SK-N-MC (cell line): ENCODE measurements at regions not wholly inside any gene's neighbourhood (a gene's known extent, or its start where the extent isn't known, plus 50 kb on each side); places are given as distances from the start of the nearest gene placed in this dataset.

Experiments used
- DNase-seq: peaks from one replicate; pipeline ENCODE4 v3.0.0-alpha.2; 2011; ENCODE audit warnings: low read depth, low spot score
- H3K27ac ChIP-seq: fragments of 200-600 bp; sonication (generic); 2 replicates; pipeline ENCODE4 v1.5.1; 2016; ENCODE audit warnings: mixed run types
- H3K36me3 ChIP-seq: fragments of 200-600 bp; sonication (generic); 2 replicates; pipeline ENCODE4 v1.6.1; 2017; ENCODE audit warnings: antibody characterized with exemption, low read length, mixed read lengths; ENCODE audit not compliant: insufficient read depth
- H3K4me3 ChIP-seq: fragments of 200-600 bp; sonication (generic); 2 replicates; pipeline ENCODE4 v1.5.1; 2016
- H3K9ac ChIP-seq: fragments of 200-600 bp; sonication (generic); 2 replicates; pipeline ENCODE4 v1.8.0; 2017; ENCODE audit warnings: mixed run types, mixed read lengths; ENCODE audit not compliant: insufficient read length
- H3K9me3 ChIP-seq: fragments of 200-600 bp; sonication (generic); 2 replicates; pipeline ENCODE4 v1.6.1; 2017; ENCODE audit warnings: low read depth, mild to moderate bottlenecking, antibody characterized with exemption, low read length, moderate library complexity, mixed read lengths
- EZH2 ChIP-seq: fragments of 200-600 bp; sonication (generic); IDR thresholded peaks from one replicate; pipeline ENCODE4 v1.6.1; 2017; ENCODE audit warnings: antibody characterized with exemption
- FOXP2 ChIP-seq: optimal IDR thresholded peaks from 2 replicates; pipeline ENCODE3; 2011; ENCODE audit warnings: mild to moderate bottlenecking, moderate library complexity; ENCODE audit not compliant: insufficient read depth; ENCODE audit errors: extremely low read length, control extremely low read depth
- POLR2AphosphoS5 ChIP-seq: IDR thresholded peaks from 2 replicates; pipeline ENCODE4 v1.6.1; 2012; ENCODE audit warnings: mild to moderate bottlenecking, low read depth, low read length, borderline replicate concordance

DNA sequence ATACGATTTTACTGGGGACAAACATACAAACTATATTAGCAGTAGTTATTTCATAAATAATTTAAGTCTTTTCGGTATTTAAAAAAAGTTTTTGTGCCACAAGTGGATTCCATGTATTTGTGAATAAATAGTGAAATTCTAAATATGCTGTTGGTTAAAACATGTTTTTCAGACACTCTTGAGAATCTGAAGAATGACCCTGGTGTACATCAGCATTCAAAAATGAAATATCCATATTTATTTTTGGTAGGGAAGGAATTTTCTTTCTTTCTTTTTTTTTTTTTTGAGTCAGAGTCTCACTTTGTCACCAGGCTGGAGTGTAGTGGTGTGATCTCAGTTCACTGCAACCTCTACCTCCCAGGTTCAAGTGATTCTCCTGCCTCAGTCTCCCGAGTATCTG, 136.1 kb upstream of the CDK6 start:
- TF ChIP-seq POLR2AphosphoS5 (no peak), FOXP2 (no peak), EZH2 (no peak)
- H3K4me3 ChIP-seq, result no peak overlapping the region
- no peaks in the 10 kb centered on the region for H3K36me3 ChIP-seq
- DNase-seq, result no peak
- peaks cover 5% of the 10 kb centered on the region; the same call in 1 of the 2 replicates for H3K9me3 ChIP-seq
- no peak overlapping the region for H3K27ac ChIP-seq
- H3K9ac ChIP-seq, result no peak overlapping the region

DNA sequence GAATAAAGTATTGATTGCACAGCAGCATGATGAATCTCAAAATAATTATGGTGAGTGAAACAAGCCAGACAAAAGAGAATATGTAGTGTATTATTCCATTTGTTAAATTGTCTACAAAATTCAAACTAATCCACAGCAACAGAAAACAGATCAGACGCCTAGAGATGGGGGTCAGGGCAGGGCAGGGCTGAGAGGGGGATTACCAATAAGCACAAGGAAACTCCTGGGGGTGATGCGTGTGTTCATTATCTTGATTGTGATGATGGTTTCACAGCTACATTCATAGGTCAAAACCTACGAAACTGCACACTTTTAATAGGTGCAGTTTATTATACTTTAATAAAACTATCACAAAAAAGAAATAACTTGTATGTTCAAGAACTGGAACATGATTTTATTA, 132.7 kb upstream of the CDK6 start:
- no peaks in the 10 kb centered on the region for H3K9me3 ChIP-seq
- no peaks in the 10 kb centered on the region for H3K36me3 ChIP-seq
- H3K27ac ChIP-seq, result no peak overlapping the region
- H3K4me3 ChIP-seq, result no peak overlapping the region
- H3K9ac ChIP-seq, result no peak overlapping the region
- DNase-seq, result no peak
- TF ChIP-seq POLR2AphosphoS5 (no peak), FOXP2 (no peak), EZH2 (no peak)

DNA sequence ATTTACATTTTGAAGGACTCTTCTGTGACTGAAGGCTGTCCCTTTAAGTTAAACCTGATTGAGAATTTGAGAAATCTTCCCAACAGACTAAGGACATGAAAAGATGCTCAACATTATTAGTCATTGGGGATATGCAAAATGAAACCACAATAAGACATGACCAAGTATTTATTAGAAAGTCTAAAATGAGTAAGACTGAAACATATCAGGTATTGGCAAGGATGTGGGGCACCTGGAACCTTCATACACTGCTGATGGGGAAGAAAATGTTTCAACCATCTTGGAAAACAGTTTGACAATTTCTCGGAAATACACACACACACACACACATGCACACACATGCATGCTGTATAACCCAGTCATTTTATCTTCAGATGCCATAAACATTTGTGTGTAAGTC, 132.1 kb upstream of the CDK6 start:
- no peak overlapping the region for H3K4me3 ChIP-seq
- no peaks in the 10 kb centered on the region for H3K36me3 ChIP-seq
- no peak overlapping the region for H3K27ac ChIP-seq
- H3K9ac ChIP-seq, result no peak overlapping the region
- TF ChIP-seq FOXP2 (no peak), EZH2 (no peak), POLR2AphosphoS5 (no peak)
- no peak for DNase-seq
- H3K9me3 ChIP-seq, result no peaks in the 10 kb centered on the region

DNA sequence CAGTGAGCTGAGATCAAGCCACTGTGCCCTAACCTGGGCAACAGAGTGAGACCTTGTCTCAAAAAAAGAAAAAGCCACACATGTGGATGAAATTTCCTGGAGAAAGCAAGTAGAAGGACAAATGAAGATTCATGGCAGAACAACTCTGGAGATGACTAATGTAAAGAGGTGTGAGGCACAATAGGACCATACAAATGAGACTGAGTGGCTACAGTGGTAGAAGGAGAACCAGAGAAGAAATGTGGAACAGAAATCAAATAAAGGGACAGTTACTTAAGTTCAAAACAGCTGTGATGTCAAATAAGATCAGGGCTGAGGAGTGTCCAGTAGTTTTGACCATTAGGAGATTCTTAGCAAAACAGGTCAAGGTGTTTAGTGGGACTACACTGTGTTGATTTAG, 130.9 kb upstream of the CDK6 start:
- Histone ChIP-seq H3K36me3 (no peaks in the 10 kb centered on the region), H3K27ac (no peak overlapping the region), H3K9me3 (no peaks in the 10 kb centered on the region), H3K4me3 (no peak overlapping the region), H3K9ac (no peak overlapping the region)
- TF ChIP-seq EZH2, result no peak
- DNase-seq, result no peak

DNA sequence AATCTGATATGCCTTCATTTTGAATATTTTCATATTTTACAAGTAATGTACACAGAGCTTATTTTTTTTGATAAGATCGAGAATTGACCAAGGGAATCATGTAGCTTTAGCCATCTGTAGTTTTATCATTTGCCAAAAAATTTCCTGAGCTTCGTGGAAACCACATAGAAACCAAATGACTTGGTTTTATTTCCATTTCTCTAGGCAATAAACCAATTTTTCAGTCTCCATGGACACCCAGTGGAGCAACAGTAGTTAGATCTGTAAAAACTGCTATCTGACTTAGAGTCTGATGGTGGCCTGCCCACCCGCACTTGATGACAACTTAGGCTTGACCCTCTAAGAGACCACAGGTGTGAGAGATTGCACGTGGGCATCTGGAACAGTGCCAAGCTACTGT, 127.8 kb upstream of the CDK6 start:
- TF ChIP-seq POLR2AphosphoS5, result no peak
- TF ChIP-seq FOXP2, result no peak
- TF ChIP-seq EZH2, result no peak
- H3K4me3 ChIP-seq, result no peak overlapping the region

DNA sequence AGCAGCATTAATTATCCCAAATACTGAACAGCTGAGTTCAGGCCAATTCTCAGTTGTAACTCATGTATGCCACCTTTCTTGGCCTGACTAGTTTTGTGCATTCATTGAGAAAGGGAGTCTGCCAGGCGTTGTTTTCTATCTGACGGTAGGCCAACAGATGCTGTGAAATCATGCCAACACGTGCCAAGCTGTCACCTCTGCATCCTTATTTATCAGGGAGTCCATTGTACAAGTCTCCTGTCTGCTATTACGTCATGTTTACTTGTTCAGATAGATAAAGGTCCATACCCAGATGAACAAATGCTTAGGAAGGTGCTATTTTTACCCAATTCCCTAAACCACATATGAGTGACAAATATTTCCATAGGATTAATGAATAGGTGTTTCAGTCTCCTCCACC, 127.2 kb upstream of the CDK6 start:
- Histone ChIP-seq H3K36me3 (no peaks in the 10 kb centered on the region), H3K27ac (no peak overlapping the region), H3K9ac (no peak overlapping the region), H3K9me3 (no peaks in the 10 kb centered on the region), H3K4me3 (no peak overlapping the region)
- TF ChIP-seq EZH2 (no peak), FOXP2 (no peak), POLR2AphosphoS5 (no peak)
- DNase-seq, result no peak

More for the DNA sequence above, 127.8 kb upstream of the CDK6 start:
- Histone ChIP-seq H3K9ac (no peak overlapping the region), H3K27ac (no peak overlapping the region), H3K36me3 (no peaks in the 10 kb centered on the region), H3K9me3 (no peaks in the 10 kb centered on the region)
- no peak for DNase-seq

DNA sequence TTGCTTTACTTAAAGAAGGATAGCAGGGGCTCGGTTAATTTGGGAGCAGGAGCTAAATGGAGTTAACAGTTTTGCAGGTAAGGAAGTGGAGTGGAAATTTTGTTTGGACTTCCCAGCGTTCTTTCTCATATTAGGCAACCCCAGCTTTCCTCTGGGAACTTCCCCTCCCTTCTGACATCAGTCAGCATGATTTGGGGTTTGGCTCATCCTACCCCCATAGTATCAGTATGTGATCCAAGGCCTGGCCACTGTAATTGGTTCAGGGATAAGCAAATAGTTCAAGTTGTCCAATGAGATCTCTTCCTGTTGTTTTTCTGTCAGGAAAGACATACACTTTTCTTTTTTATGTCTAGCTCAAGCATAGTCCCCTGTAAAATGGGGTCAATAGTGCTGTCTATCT, 125.6 kb upstream of the CDK6 start:
- no peak for DNase-seq
- TF ChIP-seq POLR2AphosphoS5, result no peak
- no peak for TF ChIP-seq FOXP2
- TF ChIP-seq EZH2, result no peak
- H3K4me3 ChIP-seq, result no peak overlapping the region
- no peak overlapping the region for H3K27ac ChIP-seq
- no peaks in the 10 kb centered on the region for H3K36me3 ChIP-seq
- H3K9ac ChIP-seq, result no peak overlapping the region
- H3K9me3 ChIP-seq, result no peaks in the 10 kb centered on the region

DNA sequence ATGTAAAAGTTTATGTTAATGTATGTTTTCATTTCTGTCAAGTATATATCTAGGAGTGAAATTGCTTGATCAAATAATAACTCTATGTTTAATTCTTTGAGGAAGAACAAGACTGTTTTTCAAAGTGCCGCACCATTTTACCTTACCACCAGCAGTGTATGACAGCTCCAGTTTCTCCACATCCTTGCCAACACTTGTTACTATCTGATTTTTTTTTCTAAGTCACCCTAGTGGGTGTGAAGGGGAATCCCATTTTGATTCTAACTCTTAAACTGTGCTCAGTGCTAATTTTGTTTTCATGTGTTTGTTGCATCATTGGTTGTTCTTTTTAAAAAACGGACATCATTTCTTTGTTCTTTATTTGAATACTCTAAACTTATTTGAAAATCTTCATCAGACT, 120.2 kb upstream of the CDK6 start:
- H3K4me3 ChIP-seq, result no peak overlapping the region
- DNase-seq, result no peak
- no peak overlapping the region for H3K9ac ChIP-seq
- no peaks in the 10 kb centered on the region for H3K36me3 ChIP-seq
- H3K9me3 ChIP-seq, result no peaks in the 10 kb centered on the region
- no peak overlapping the region for H3K27ac ChIP-seq
- TF ChIP-seq FOXP2 (no peak), EZH2 (no peak), POLR2AphosphoS5 (no peak)

DNA sequence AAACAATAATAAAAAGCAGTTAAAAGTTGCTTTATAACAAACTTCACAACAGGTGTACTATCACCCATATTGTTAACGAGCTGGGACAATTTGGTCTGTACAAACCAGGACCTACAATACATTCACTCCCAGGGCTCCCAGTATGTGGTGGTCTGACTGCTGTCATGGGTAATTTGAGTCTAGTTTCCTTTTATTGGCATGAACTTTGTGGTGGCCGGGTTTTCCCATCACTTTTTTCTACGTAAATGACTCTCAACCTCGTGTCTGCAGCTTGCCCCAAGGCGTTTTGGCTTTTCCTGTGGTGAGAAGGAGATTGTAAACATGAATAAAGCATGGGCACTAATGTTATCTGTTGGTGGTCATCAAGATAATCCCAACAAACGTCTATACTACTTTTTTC, 118.7 kb upstream of the CDK6 start:
- no peak for DNase-seq
- H3K9me3 ChIP-seq, result no peaks in the 10 kb centered on the region
- H3K4me3 ChIP-seq, result no peak overlapping the region
- no peaks in the 10 kb centered on the region for H3K36me3 ChIP-seq
- H3K27ac ChIP-seq, result no peak overlapping the region
- no peak overlapping the region for H3K9ac ChIP-seq
- no peak for TF ChIP-seq EZH2
- TF ChIP-seq POLR2AphosphoS5, result no peak
- no peak for TF ChIP-seq FOXP2
